NCI-H446 treated with DMSO at 0.1 percent for 48 hours (cell line): ENCODE measurements at regions not wholly inside any gene's neighbourhood (a gene's known extent, or its start where the extent isn't known, plus 50 kb on each side); places are given as distances from the start of the nearest gene placed in this dataset.

Source experiments
- DNase-seq: peaks from one replicate; lab custom pipeline; 2025; lab: John Stamatoyannopoulos, UW

- peak; percentile 23 for DNase-seq
Observed at GRCh38 chr9:81489046-81489445, 200.3 kb downstream of the TLE1 start.

GRCh38 chr9:81480828-81481604 lies 208.3 kb downstream of the TLE1 start:
- DNase-seq: no peak

DNA sequence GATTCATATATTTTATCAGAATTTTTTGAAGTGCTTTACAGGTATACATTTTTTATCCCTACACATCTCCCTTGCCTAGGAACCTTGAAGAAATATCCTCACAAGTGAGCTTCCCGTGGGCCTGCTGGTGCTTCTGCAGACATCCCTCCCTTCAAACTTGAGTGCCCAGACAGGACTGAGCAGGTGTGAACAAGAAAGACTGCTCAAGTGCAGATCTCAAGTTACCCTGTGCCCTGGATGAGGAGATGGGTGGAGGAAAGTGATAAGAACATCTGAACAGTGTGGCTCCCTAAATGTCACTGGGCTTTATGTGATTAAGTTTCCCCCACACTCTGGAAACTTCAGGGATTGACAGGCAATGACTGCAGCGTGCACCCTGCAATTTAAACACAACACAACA lies 209.8 kb downstream of the TLE1 start:
- no peak for DNase-seq

DNA sequence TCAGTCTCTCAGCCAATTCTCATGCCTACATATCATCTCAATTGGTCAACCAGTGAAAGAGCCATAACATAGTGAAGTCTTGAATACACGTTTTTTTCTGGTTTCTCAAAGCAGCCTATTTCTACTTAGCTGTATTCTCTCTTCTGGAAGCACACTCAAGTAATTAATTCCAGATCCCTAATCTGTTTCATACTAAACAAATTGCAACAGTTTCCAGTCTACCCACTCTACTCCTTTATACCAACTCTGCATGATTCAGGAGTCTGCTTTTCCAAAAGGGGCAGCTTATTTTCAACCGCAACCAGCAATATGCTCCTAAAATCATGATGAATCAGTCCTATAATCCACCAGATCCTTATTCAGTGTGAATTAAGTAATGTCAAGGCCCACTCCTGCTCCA lies 211.7 kb downstream of the TLE1 start:
- DNase-seq: no peak

DNA sequence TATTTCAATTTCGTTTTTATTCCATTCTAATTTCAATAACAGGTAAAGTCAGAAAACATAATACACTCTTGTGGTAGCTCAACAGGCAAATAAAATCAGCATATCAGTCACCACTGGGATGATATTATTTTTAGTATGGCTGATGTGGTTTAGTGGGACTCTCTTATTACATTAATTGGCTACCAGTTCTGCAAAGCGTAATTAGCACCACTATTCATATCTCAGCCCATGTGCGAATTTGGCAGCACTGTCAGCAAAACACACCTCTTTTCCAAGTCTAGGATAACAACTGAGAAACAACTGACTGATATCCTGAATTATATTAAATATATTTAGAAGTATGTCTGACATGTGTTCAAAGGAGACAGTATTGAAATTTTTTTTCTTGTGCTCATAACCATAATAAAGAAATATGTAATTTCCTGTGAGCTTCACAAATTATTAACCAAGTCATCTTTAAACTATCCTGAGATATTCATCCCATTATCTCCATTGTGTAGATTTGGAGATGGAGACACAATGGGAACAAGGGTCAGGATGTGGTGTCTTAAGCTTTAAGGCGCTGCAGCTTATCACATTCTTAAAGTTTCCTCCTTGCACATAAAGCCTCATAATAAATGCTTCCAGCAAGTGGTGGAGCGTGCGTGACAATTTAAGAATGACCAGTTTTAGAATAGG lies 212.4 kb downstream of the TLE1 start:
- DNase-seq: no peak

DNA sequence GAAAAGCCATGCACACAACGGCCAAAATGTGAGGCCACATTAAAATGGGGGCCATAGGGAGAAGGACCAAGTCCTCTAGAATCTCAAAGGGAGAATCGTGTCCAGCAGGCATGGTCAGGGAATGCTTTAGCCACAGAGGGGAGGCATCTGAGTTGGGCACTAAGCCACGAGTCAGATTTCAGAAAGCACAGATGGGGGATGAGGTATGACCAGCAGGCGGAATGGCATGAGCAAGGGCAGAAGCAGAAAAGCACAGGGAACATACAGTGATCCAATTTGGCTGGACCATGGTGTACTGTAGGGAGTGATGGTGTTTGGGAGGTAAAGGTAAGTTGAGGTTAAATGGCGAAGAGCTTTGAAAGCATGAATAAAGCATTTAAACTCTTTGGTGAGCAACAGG lies 214.6 kb downstream of the TLE1 start:
- no peak for DNase-seq

DNA sequence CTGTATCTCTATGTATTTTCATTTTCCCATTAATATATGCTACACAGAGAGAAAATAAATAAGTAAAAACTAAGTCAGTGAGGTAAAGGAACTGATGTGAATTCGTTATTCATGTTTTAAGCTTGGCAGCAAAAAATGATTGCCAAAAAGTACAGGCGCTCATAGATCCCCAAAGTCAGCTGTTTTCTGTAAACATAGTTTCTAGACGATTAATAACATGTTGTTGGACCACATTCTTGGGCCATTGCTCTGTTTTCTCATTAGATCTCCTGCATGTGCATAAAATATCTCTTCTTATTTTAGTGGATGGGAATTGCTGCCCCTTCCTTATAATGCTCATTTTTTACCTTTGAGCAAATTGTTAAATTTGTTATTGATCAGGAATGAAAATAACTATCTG lies 215.2 kb downstream of the TLE1 start:
- DNase-seq: no peak

GRCh38 chr9:81473708-81474107 lies 215.6 kb downstream of the TLE1 start:
- no peak for DNase-seq

DNA sequence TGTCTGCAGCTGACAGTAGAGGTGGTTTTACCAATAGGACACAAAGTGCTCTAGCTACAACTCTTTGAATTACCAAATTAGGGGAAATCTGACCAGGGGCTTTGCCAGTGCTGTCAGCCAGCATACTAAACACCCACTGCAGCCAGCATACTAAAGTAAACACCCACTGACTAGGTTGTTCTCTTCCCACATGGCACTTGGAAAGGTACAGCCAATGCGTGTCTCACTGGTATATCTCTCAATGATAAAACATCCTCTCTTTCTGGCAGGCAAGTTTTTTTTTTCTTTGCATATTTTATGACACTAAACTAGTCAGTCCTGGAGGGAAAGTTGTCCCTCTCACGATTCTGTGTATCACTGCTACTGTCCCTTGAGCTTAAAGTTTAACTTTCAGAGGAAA lies 216.1 kb downstream of the TLE1 start:
- no peak for DNase-seq

DNA sequence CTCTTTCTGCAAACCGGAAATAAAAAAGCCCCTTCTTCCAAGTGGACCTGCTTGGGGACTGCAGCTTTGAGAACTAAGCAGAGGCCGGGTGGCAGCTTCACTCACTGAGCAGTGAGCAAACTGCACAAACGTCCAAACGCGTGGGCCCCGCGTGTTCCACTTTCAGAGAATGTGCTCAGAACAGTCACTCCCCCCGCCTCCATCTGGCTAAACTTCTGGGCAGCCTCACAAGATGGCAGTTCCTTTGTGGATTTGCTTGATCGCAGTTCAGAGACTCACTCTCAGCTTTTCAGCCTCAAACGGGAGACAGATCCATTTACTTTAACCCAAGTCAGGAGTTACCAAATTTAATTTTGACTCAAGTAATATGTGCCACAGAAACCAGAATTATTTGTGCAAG lies 216.6 kb downstream of the TLE1 start:
- DNase-seq: no peak

GRCh38 chr9:81470864-81471263 lies 218.5 kb downstream of the TLE1 start:
- DNase-seq: no peak

- no peak for DNase-seq
Observed at GRCh38 chr9:81468084-81468595, 221.2 kb downstream of the TLE1 start.

DNA sequence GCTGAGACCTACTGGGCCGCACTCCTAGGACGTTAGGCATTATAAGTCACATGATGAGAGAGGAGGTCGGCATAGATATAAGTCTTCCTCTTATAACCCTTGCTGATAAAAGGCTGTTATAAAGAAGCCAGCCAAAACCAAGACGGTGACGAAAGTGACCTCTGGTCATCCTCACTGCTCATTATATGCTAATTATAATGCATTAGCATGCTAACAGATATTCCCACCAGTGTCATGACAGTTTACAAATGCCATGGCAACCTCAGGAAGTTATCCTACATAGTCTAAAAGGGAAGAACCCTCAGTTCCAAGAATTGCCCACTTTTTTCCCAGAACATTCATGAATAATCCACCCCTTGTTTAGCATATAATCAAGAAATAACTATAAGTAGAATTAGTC lies 222.4 kb downstream of the TLE1 start:
- no peak for DNase-seq

- no peak for DNase-seq
Observed at GRCh38 chr9:81465468-81466011, 223.8 kb downstream of the TLE1 start.

- DNase-seq: no peak
Observed at GRCh38 chr9:81462801-81463200, 226.5 kb downstream of the TLE1 start.

GRCh38 chr9:81461196-81461595 lies 228.2 kb downstream of the TLE1 start:
- no peak for DNase-seq

DNA sequence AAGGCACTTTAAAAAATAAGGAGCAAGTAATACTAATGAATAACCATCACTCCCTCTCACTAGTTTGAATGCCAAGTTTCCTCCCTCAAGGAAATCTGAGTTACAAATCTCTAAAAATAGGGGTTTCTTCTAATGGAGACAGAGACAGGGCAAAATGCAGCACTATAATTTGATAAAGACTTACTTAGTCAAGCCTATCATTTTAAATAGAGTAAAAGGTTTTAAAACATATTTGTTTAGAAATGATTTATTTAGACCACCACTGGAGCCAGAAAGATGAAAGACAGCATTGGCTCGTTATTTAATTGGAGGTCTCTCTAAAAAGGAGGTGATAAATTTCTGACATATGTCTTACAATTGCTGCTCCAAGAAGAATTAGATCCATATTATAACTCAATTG lies 228.7 kb downstream of the TLE1 start:
- DNase-seq: no peak

DNA sequence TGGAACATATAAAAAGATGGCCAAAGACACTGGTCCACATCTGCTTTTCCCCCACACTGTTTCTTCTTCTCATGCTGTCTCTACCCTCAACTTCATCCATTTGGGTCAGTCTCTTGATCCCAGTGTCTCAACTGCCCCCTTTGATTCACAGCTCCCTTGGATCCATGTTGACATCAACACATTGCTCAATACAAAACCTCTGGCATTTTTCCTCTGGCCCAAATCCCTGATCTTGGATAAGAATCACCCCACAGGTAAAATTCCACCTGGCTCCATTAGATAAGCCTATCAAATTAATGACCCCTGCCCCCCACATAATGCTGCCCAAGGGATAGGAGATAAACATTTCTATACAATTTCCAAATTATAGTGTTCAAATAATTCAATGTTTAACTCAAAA lies 229.8 kb downstream of the TLE1 start:
- DNase-seq: no peak

GRCh38 chr9:81456431-81457006 lies 232.8 kb downstream of the TLE1 start:
- no peak for DNase-seq

DNA sequence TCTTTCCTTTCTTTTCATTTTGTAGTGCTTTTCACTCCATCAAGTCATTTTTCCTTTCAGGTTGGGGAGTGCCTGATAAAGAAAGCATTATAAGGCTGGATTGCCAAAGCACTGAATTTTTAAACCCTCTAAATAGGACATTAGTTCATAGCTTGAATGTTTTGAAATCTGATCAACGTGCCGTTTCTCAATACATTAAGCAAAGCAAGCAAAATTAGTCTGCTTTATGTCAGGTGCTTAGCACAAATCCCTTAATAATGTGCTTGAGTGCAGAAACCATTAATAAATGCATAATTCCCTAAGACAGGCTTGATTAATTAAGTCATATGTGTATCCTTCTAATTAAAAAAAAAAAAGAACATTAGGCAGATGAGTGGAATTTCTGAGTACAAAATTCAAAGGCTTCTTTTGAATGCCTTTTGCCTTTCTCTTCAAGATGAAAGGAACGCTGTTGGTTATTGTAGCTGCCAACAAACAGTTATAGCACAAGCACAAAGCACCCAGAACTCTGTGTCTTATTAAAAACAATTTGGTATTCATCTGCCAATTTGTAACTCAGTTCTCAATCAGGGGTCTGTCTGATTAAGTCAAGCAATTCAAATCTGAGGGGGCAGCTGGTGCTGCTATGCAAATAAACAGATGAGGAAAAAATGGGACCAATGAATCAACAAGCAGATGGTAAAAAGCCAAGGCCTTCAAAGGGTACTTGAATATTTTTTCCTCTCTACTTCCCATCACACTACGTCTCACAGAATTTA lies 233.7 kb downstream of the TLE1 start:
- peak; percentile 68 for DNase-seq

DNA sequence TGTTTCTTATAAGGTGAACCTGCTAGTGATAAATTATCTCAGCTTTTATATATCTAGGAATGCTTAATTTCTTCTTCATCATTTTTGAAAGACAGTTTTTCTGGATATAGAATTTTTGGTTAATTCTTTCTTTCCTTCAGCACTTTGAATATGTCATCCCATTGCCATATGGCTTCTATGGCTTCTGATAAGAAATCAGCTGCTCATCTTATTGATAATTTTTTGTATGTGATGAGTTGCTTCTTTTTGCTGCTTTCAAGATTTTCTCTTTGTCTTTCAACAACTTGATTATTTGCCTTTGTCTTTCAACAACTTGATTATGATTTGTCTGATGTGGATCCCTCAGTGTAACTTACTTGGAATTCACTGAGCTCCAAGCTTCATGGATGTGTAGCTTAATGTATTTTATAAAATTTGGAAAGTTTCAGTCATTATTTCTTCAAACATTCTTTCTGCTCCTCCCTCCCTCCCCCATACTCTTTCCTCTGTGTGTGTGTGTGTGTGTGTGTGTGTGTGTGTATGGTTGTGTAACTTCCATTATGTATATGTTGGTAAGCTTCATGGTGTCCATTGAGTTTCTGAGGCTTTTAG lies 243.9 kb downstream of the TLE1 start:
- no peak for DNase-seq

DNA sequence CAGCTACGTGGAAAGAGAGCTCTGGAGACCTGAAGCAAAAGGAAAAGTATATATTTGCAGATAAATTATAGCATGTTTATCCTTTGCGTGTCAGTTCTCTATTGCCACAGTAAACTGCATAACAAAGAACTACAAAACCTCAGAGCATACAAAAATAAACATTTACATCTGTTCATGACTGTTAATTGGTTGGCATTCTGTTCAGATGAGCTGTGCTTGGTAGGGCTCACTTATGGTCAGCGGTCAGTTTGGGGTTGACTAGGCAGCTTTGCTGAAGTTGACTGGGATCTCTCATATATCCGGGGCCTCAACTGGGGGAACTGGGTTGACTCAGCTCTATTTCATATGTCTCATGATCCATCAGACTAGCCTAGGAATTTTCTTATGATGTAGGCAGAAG lies 257.7 kb downstream of the TLE1 start:
- DNase-seq: no peak
